WTC11 (cell line): ENCODE measurements at regions not wholly inside any gene's neighbourhood (a gene's known extent, or its start where the extent isn't known, plus 50 kb on each side); places are given as distances from the start of the nearest gene placed in this dataset.

ENCODE experiments used
- ATAC-seq: fragments of 200-7000 bp; cut with Tn5 transposase; 2 replicates; pipeline ENCODE4 v1.10.0; 2021; ENCODE audit warnings: mild to moderate bottlenecking, moderate library complexity
- CTCF ChIA-PET: fragments of 300-600 bp; sonication (Branson Sonifier 250); formaldehyde crosslinking; loops from one replicate; lab custom pipeline; 2021; ENCODE audit warnings: antibody characterized with exemption; lab: Charles Lee
- POLR2A ChIA-PET: fragments of 350-600 bp; sonication (Branson Sonifier 250); formaldehyde crosslinking; loops from one replicate; lab custom pipeline; 2021; ENCODE audit warnings: antibody characterized with exemption; lab: Charles Lee
- DNase-seq: peaks from one replicate; pipeline ENCODE4 v3.0.0; 2021; ENCODE audit warnings: low spot score
- H3K27ac Mint-ChIP-seq: 2 replicates; pipeline ENCODE4 v1.8.0; 2021; ENCODE audit warnings: mixed read lengths
- H3K27me3 Mint-ChIP-seq: 2 replicates; pipeline ENCODE4 v1.8.0; 2021; ENCODE audit warnings: low read depth, mild to moderate bottlenecking, moderate library complexity, mixed read lengths
- H3K36me3 Mint-ChIP-seq: 2 replicates; pipeline ENCODE4 v1.8.0; 2021; ENCODE audit warnings: mixed read lengths
- H3K4me1 Mint-ChIP-seq: 2 replicates; pipeline ENCODE4 v1.8.0; 2022; ENCODE audit warnings: mixed read lengths
- H3K4me3 Mint-ChIP-seq: 2 replicates; pipeline ENCODE4 v1.8.0; 2021; ENCODE audit warnings: mild to moderate bottlenecking, moderate library complexity, mixed read lengths
- H3K9me3 Mint-ChIP-seq: 2 replicates; pipeline ENCODE4 v1.8.0; 2021; ENCODE audit warnings: mixed read lengths
- E2F1 ChIP-seq: sonication (generic); formaldehyde crosslinking; IDR thresholded peaks from 2 replicates; pipeline ENCODE4 v1.8.0; 2022; ENCODE audit warnings: mild to moderate bottlenecking, missing genetic modification reagents
- ETV6 ChIP-seq: sonication (generic); formaldehyde crosslinking; IDR thresholded peaks from 2 replicates; pipeline ENCODE4 v1.8.1; 2022; ENCODE audit warnings: mild to moderate bottlenecking, missing genetic modification reagents
- FOXP1 ChIP-seq: sonication (generic); formaldehyde crosslinking; IDR thresholded peaks from 2 replicates; pipeline ENCODE4 v1.8.0; 2022; ENCODE audit warnings: missing genetic modification reagents, mild to moderate bottlenecking, moderate library complexity, borderline replicate concordance
- FOXP4 ChIP-seq: sonication (generic); formaldehyde crosslinking; IDR thresholded peaks from 2 replicates; pipeline ENCODE4 v1.8.0; 2022; ENCODE audit warnings: mild to moderate bottlenecking, missing genetic modification reagents
- GABPB1 ChIP-seq: sonication (generic); formaldehyde crosslinking; IDR thresholded peaks from 2 replicates; pipeline ENCODE4 v1.8.1; 2023; ENCODE audit warnings: mild to moderate bottlenecking, missing genetic modification reagents
- HMGXB4 ChIP-seq: sonication (generic); formaldehyde crosslinking; IDR thresholded peaks from 2 replicates; pipeline ENCODE4 v1.8.1; 2023; ENCODE audit warnings: mild to moderate bottlenecking, moderate library complexity, missing genetic modification reagents
- MXD4 ChIP-seq: fragments of 250-450 bp; sonication (Bioruptor Pico); IDR thresholded peaks from 2 replicates; pipeline ENCODE4 v1.8.0; 2021; ENCODE audit warnings: mild to moderate bottlenecking, moderate library complexity, borderline replicate concordance
- NFE2L1 ChIP-seq: sonication (generic); formaldehyde crosslinking; IDR thresholded peaks from 2 replicates; pipeline ENCODE4 v1.8.1; 2023; ENCODE audit warnings: missing genetic modification reagents
- OVOL2 ChIP-seq: fragments of 250-450 bp; sonication (Bioruptor Pico); IDR thresholded peaks from 2 replicates; pipeline ENCODE4 v1.9.0; 2021; ENCODE audit warnings: mild to moderate bottlenecking, borderline replicate concordance
- PRDM15 ChIP-seq: sonication (generic); formaldehyde crosslinking; IDR thresholded peaks from 2 replicates; pipeline ENCODE4 v1.8.0; 2022; ENCODE audit warnings: missing genetic modification reagents
- RORB ChIP-seq: fragments of 250-450 bp; sonication (Bioruptor Pico); IDR thresholded peaks from 2 replicates; pipeline ENCODE4 v1.9.0; 2021; ENCODE audit warnings: mild to moderate bottlenecking
- TEAD1 ChIP-seq: sonication (generic); formaldehyde crosslinking; IDR thresholded peaks from 2 replicates; pipeline ENCODE4 v1.8.0; 2022; ENCODE audit warnings: mild to moderate bottlenecking, missing genetic modification reagents
- TP53 ChIP-seq: sonication (generic); formaldehyde crosslinking; IDR thresholded peaks from 2 replicates; pipeline ENCODE4 v1.8.1; 2023; ENCODE audit warnings: mild to moderate bottlenecking, missing genetic modification reagents
- ZBTB43 ChIP-seq: sonication (generic); formaldehyde crosslinking; IDR thresholded peaks from 2 replicates; pipeline ENCODE4 v1.8.1; 2023; ENCODE audit warnings: mild to moderate bottlenecking, missing genetic modification reagents
- ZNF219 ChIP-seq: sonication (generic); formaldehyde crosslinking; IDR thresholded peaks from 2 replicates; pipeline ENCODE4 v1.8.0; 2023; ENCODE audit warnings: missing genetic modification reagents, mild to moderate bottlenecking, borderline replicate concordance
- ZNF423 ChIP-seq: fragments of 250-450 bp; sonication (Bioruptor Pico); IDR thresholded peaks from 2 replicates; pipeline ENCODE4 v2.1.2; 2022; ENCODE audit warnings: mild to moderate bottlenecking, moderate library complexity
- ZNF425 ChIP-seq: fragments of 250-450 bp; sonication (Bioruptor Pico); conservative IDR thresholded peaks from 2 replicates; pipeline ENCODE4 v1.9.0; 2021; ENCODE audit warnings: mild to moderate bottlenecking

GRCh38 chr4:43394976-43395375, 502.5 kb downstream of the GRXCR1 start:
- ChIA-PET CTCF (no interaction called here), POLR2A (no interaction called here)
- Mint-ChIP-seq H3K27ac (no peak overlapping the region), H3K9me3 (peaks cover 12% of the 10 kb centered on the region), H3K4me1 (peaks cover 3% of the 10 kb centered on the region; the same call in 1 of the 2 replicates), H3K4me3 (no peak overlapping the region), H3K36me3 (peaks cover 2% of the 10 kb centered on the region; the same call in 1 of the 2 replicates)
- DNase-seq, result no peak
- ATAC-seq, result no peak
- TF ChIP-seq HMGXB4 (CRISPR knock-in tag) (no peak), ETV6 (CRISPR knock-in tag) (no peak), MXD4 (no peak), RORB (CRISPR knock-in tag) (no peak), PRDM15 (CRISPR knock-in tag) (no peak), FOXP4 (CRISPR knock-in tag) (no peak), ZNF219 (CRISPR knock-in tag) (no peak)
- TF ChIP-seq, all 79 proteins: peak for 0
- H3K27me3 Mint-ChIP-seq, result no peaks in the 10 kb centered on the region

- H3K4me3 Mint-ChIP-seq, result no peak overlapping the region
- CTCF ChIA-PET, result no interaction called here
- H3K27ac Mint-ChIP-seq, result no peak overlapping the region
- H3K36me3 Mint-ChIP-seq, result peaks cover 2% of the 10 kb centered on the region; the same call in 1 of the 2 replicates
- no peaks in the 10 kb centered on the region for H3K27me3 Mint-ChIP-seq
- no peaks in the 10 kb centered on the region for H3K4me1 Mint-ChIP-seq
- H3K9me3 Mint-ChIP-seq, result peaks cover 21% of the 10 kb centered on the region
- ATAC-seq (no peak), DNase-seq (no peak)
- TF ChIP-seq TP53 (CRISPR knock-in tag), result no peak
- TF ChIP-seq ZBTB43 (CRISPR knock-in tag), result no peak
- no peak for TF ChIP-seq HMGXB4 (CRISPR knock-in tag)
- no peak for TF ChIP-seq ZNF423 (CRISPR knock-in tag)
- no peak for TF ChIP-seq TEAD1 (CRISPR knock-in tag)
- no peak for TF ChIP-seq E2F1 (CRISPR knock-in tag)
- no peak for TF ChIP-seq GABPB1 (CRISPR knock-in tag)
- TF ChIP-seq FOXP1 (CRISPR knock-in tag), result no peak
- TF ChIP-seq ZNF425 (CRISPR knock-in tag), result no peak
- TF ChIP-seq OVOL2, result no peak
- TF ChIP-seq NFE2L1, result no peak
- POLR2A ChIA-PET, result no interaction called here
These were observed 507.2 kb downstream of the GRXCR1 start for GRCh38 chr4:43399726-43400125.
